ENCODE measurements at regions not wholly inside any gene's neighbourhood (a gene's known extent, or its start where the extent isn't known, plus 50 kb on each side); places are given as distances from the start of the nearest gene placed in this dataset.

- no peaks in the 10 kb centered on the region for H3K4me1 ChIP-seq
- no peaks in the 10 kb centered on the region for H3K9me3 ChIP-seq
- TF ChIP-seq, protein P1, sequence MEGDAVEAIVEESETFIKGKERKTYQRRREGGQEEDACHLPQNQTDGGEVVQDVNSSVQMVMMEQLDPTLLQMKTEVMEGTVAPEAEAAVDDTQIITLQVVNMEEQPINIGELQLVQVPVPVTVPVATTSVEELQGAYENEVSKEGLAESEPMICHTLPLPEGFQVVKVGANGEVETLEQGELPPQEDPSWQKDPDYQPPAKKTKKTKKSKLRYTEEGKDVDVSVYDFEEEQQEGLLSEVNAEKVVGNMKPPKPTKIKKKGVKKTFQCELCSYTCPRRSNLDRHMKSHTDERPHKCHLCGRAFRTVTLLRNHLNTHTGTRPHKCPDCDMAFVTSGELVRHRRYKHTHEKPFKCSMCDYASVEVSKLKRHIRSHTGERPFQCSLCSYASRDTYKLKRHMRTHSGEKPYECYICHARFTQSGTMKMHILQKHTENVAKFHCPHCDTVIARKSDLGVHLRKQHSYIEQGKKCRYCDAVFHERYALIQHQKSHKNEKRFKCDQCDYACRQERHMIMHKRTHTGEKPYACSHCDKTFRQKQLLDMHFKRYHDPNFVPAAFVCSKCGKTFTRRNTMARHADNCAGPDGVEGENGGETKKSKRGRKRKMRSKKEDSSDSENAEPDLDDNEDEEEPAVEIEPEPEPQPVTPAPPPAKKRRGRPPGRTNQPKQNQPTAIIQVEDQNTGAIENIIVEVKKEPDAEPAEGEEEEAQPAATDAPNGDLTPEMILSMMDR (IDR thresholded peaks at IDR 0.05): no peak
- intact Hi-C loops (cut with DNase I): no loop called here
- peaks cover 0 to 3% (median 0%) of the 10 kb centered on the region in 3 donors for H3K27me3 ChIP-seq (ENCODE audit: insufficient read depth in 3 of 3, low read length in 2 of 3)
- H3K36me3 ChIP-seq (ENCODE audit: insufficient read depth in 1 of 2, low read depth in 1 of 2): no peaks in the 10 kb centered on the region
- no peak overlapping the region for H3K27ac ChIP-seq
- ATAC-seq: no peak
- no peak for DNase-seq
- 94 to 97% (median 95%) methylated on average over 5 of the region's 5 CpGs for WGBS, 3 donors
- H3K4me3 ChIP-seq: no peak overlapping the region
Measured at GRCh38 chr10:33387720-33388119, 53.3 kb upstream of the NRP1 start.

- Histone ChIP-seq H3K36me3 (ENCODE audit: insufficient read depth in 1 of 2, low read depth in 1 of 2) (no peaks in the 10 kb centered on the region), H3K27me3 (ENCODE audit: insufficient read depth in 3 of 3, low read length in 2 of 3) (no peaks in the 10 kb centered on the region), H3K9me3 (no peaks in the 10 kb centered on the region), H3K27ac (no peak overlapping the region), H3K4me3 (no peak overlapping the region), H3K4me1 (peaks cover 1% of the 10 kb centered on the region)
- intact Hi-C loops (cut with DNase I): no loop called here
- 95 to 100% (median 100%) methylated on average over 2 of the region's 2 CpGs for WGBS, 3 donors
- DNase-seq: no peak
- no peak for ATAC-seq
- TF ChIP-seq, protein P1 (IDR thresholded peaks at IDR 0.05): no peak
Measured at GRCh38 chr10:33386926-33387325, 52.5 kb upstream of the NRP1 start.

DNA sequence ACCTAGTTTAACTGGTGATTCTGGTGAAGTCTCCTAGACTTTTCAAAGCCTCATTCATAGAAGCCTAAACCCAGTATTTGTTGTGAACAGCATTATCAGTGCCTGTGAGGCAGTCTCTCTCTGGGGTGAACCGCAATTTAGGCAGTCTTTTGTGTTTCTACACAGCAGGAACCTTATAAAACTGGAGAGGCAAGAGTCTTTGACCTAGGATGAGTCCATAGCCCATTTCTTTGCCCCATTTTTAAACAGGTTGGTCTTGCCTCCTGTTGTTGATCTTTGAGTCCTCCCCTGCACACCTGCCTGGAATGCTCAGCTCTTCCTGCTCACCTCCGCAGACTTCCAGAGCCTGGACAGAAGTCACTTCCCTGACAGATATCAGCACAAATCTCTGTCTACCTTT, 51.2 kb upstream of the NRP1 start:
- intact Hi-C loops (cut with DNase I): no loop called here
- H3K27me3 ChIP-seq (ENCODE audit: insufficient read depth in 3 of 3, low read length in 2 of 3): no peaks in the 10 kb centered on the region
- H3K4me1 ChIP-seq: peaks cover 3% of the 10 kb centered on the region
- H3K4me3 ChIP-seq: no peak overlapping the region
- TF ChIP-seq, protein P1 (IDR thresholded peaks at IDR 0.05): no peak
- no peak for DNase-seq
- ATAC-seq: no peak
- H3K9me3 ChIP-seq: no peaks in the 10 kb centered on the region
- WGBS, 3 donors: 93 to 95% (median 93%) methylated on average over 2 of the region's 2 CpGs
- H3K27ac ChIP-seq: no peak overlapping the region
- no peaks in the 10 kb centered on the region for H3K36me3 ChIP-seq (ENCODE audit: insufficient read depth in 1 of 2, low read depth in 1 of 2)

DNA sequence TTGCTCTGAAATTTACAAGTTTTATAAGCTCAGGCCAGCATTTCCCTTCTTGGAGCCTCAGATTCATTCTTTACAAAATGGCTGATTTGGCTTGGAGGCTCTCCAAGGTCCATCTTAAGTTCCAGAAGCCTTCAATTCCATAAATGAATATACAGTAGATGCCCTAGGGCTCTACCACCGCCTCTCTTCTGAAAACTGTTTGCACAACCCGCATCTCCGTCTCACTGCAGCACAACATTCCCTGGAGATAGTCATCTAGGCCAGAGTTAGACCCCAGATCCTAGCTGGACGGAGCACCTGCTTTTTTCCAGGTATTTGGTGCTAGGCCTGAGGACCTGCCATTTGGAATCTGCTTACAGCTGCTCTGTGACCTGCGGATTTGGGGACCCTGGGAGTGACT, 50.5 kb upstream of the NRP1 start:
- H3K4me1 ChIP-seq: peaks cover 3% of the 10 kb centered on the region
- ATAC-seq (no peak), DNase-seq (no peak)
- intact Hi-C loops (cut with DNase I): no loop called here
- H3K4me3 ChIP-seq: no peak overlapping the region
- no peak overlapping the region for H3K27ac ChIP-seq
- no peaks in the 10 kb centered on the region for H3K27me3 ChIP-seq (ENCODE audit: insufficient read depth in 3 of 3, low read length in 2 of 3)
- H3K36me3 ChIP-seq (ENCODE audit: insufficient read depth in 1 of 2, low read depth in 1 of 2): no peaks in the 10 kb centered on the region
- H3K9me3 ChIP-seq: no peaks in the 10 kb centered on the region
- WGBS, 3 donors: 94 to 98% (median 96%) methylated on average over 5 of the region's 5 CpGs
- TF ChIP-seq, protein P1 (IDR thresholded peaks at IDR 0.05): no peak

Measured in psoas muscle (tissue), 7 donors.